ENCODE measurements at regions not wholly inside any gene's neighbourhood (a gene's known extent, or its start where the extent isn't known, plus 50 kb on each side); places are given as distances from the start of the nearest gene placed in this dataset.

DNA sequence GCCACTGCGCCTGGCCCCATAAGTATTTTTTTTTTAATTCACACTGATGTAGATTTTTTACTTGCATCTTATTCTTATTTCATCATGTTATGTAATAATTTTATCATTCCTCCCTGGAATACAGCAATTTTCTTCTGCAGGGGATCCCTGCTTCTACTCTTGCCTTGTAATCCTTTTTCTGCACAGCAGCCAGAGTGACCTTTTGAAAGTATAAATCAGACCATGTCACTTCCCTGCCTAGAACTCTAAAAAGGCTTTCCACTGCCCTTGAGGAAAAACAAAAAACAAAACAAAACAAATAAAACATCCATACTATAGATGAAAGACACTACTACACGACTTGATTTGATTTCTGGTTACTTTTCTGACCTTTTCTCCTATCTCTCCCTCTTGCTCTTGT lies 1334.7 kb downstream of the REEP3 start:
- TF ChIP-seq, protein P1, sequence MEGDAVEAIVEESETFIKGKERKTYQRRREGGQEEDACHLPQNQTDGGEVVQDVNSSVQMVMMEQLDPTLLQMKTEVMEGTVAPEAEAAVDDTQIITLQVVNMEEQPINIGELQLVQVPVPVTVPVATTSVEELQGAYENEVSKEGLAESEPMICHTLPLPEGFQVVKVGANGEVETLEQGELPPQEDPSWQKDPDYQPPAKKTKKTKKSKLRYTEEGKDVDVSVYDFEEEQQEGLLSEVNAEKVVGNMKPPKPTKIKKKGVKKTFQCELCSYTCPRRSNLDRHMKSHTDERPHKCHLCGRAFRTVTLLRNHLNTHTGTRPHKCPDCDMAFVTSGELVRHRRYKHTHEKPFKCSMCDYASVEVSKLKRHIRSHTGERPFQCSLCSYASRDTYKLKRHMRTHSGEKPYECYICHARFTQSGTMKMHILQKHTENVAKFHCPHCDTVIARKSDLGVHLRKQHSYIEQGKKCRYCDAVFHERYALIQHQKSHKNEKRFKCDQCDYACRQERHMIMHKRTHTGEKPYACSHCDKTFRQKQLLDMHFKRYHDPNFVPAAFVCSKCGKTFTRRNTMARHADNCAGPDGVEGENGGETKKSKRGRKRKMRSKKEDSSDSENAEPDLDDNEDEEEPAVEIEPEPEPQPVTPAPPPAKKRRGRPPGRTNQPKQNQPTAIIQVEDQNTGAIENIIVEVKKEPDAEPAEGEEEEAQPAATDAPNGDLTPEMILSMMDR (IDR thresholded peaks at IDR 0.05; ENCODE audit: unreplicated experiment): no peak
- ChIA-PET CTCF (interaction anchor here (0.7 kb wide), 1 partner anchor 145 kb away, joined by 3 read pairs; no protein-coding TSS in a partner anchor), POLR2A (interaction anchor here (0.7 kb wide), 1 partner anchor 11 kb away, joined by 3 read pairs; no protein-coding TSS in a partner anchor)
- Mint-ChIP-seq H3K27me3 (ENCODE audit: insufficient read depth, unreplicated experiment) (no peaks in the 10 kb centered on the region), H3K4me1 (ENCODE audit: insufficient read depth, unreplicated experiment) (peaks cover 6% of the 10 kb centered on the region), H3K36me3 (ENCODE audit: insufficient read depth, unreplicated experiment) (no peaks in the 10 kb centered on the region), H3K9me3 (ENCODE audit: unreplicated experiment) (no peaks in the 10 kb centered on the region), H3K27ac (ENCODE audit: low read depth, unreplicated experiment) (no peak overlapping the region), H3K4me3 (ENCODE audit: unreplicated experiment) (no peak overlapping the region)
- no peak for DNase-seq (ENCODE audit: unreplicated experiment)
- intact Hi-C loops (cut with micrococcal nuclease): no loop called here
- no TSS peak for BruUV-seq (replicated peaks)

GRCh38 chr10:64859911-64860310 lies 1338.7 kb downstream of the REEP3 start:
- Mint-ChIP-seq H3K4me3 (ENCODE audit: unreplicated experiment) (no peak overlapping the region), H3K27ac (ENCODE audit: low read depth, unreplicated experiment) (no peak overlapping the region), H3K9me3 (ENCODE audit: unreplicated experiment) (no peaks in the 10 kb centered on the region), H3K36me3 (ENCODE audit: insufficient read depth, unreplicated experiment) (no peaks in the 10 kb centered on the region), H3K4me1 (ENCODE audit: insufficient read depth, unreplicated experiment) (peaks cover 6% of the 10 kb centered on the region), H3K27me3 (ENCODE audit: insufficient read depth, unreplicated experiment) (no peaks in the 10 kb centered on the region)
- no TSS peak for BruUV-seq (replicated peaks)
- TF ChIP-seq, protein P1 (IDR thresholded peaks at IDR 0.05; ENCODE audit: unreplicated experiment): no peak
- POLR2A ChIA-PET: no interaction called here
- DNase-seq (ENCODE audit: unreplicated experiment): no peak
- intact Hi-C loops (cut with micrococcal nuclease): no loop called here
- CTCF ChIA-PET: interaction anchor here (0.6 kb wide), 1 partner anchor 49 kb away, joined by 3 read pairs; no protein-coding TSS in a partner anchor

DNA sequence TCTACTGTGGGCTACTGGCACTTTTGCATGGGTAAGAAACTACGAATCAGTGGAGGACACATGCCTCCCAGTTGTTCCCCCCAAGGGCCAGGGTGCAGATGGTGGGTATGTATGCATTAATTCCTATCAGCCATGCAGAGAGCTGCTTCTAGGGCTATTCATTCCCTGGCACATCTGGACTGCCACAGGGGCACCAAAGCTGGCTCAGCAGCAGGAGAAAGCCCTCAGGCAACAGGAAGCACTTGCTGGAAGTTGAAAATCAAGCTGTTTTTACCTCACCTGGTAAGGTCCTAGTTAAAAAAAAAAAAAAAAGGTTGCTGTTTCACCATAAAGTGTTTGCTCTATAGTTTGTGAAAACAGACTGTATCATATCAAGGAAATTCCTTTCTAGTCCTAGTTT lies 1342.6 kb downstream of the REEP3 start:
- ChIA-PET POLR2A (no interaction called here), CTCF (interaction anchor here (0.7 to 0.9 kb wide), 2 partner anchors 19 to 306 kb away, joined by 3 to 4 read pairs; no protein-coding TSS in a partner anchor)
- Mint-ChIP-seq H3K36me3 (ENCODE audit: insufficient read depth, unreplicated experiment) (no peaks in the 10 kb centered on the region), H3K27ac (ENCODE audit: low read depth, unreplicated experiment) (no peak overlapping the region), H3K4me3 (ENCODE audit: unreplicated experiment) (no peak overlapping the region), H3K4me1 (ENCODE audit: insufficient read depth, unreplicated experiment) (peaks cover 9% of the 10 kb centered on the region), H3K27me3 (ENCODE audit: insufficient read depth, unreplicated experiment) (no peaks in the 10 kb centered on the region), H3K9me3 (ENCODE audit: unreplicated experiment) (no peaks in the 10 kb centered on the region)
- no TSS peak for BruUV-seq (replicated peaks)
- no peak for DNase-seq (ENCODE audit: unreplicated experiment)
- TF ChIP-seq, protein P1 (IDR thresholded peaks at IDR 0.05; ENCODE audit: unreplicated experiment): no peak
- intact Hi-C loops (cut with micrococcal nuclease): no loop called here

- ChIA-PET CTCF (no interaction called here), POLR2A (interaction anchor here (0.6 to 1.1 kb wide), 2 partner anchors 11 to 44 kb away, joined by 3 read pairs; no protein-coding TSS in a partner anchor)
- H3K4me1 Mint-ChIP-seq (ENCODE audit: insufficient read depth, unreplicated experiment): peaks cover 9% of the 10 kb centered on the region
- H3K36me3 Mint-ChIP-seq (ENCODE audit: insufficient read depth, unreplicated experiment): no peaks in the 10 kb centered on the region
- no peaks in the 10 kb centered on the region for H3K9me3 Mint-ChIP-seq (ENCODE audit: unreplicated experiment)
- no peaks in the 10 kb centered on the region for H3K27me3 Mint-ChIP-seq (ENCODE audit: insufficient read depth, unreplicated experiment)
- no peak overlapping the region for H3K27ac Mint-ChIP-seq (ENCODE audit: low read depth, unreplicated experiment)
- intact Hi-C loops (cut with micrococcal nuclease): no loop called here
- DNase-seq (ENCODE audit: unreplicated experiment): no peak
- TF ChIP-seq, protein P1 (IDR thresholded peaks at IDR 0.05; ENCODE audit: unreplicated experiment): no peak
- H3K4me3 Mint-ChIP-seq (ENCODE audit: unreplicated experiment): no peak overlapping the region
- no TSS peak for BruUV-seq (replicated peaks)
These were observed 1346.3 kb downstream of the REEP3 start for GRCh38 chr10:64867501-64867962.

Measured in MCF 10A (cell line).